Peyer's patch (tissue), 4 donors: ENCODE measurements at regions not wholly inside any gene's neighbourhood (a gene's known extent, or its start where the extent isn't known, plus 50 kb on each side); places are given as distances from the start of the nearest gene placed in this dataset.

Experiments used
- POLR2A ChIP-seq, 2 donors: fragments of 450-650 bp; IDR thresholded peaks; one replicate each; pipeline ENCODE4 v1.5.1; 2017; ENCODE audit warnings: antibody characterized with exemption in 2 of 2, mild to moderate bottlenecking in 2 of 2, moderate library complexity in 2 of 2
- TF ChIP-seq, protein P1 (sequence below), 6 experiments: fragments of 450-650 bp in 4 of 6; fragments of 200-600 bp in 2 of 6; sonication (generic) in 1 of 6; IDR thresholded peaks; one replicate each; pipeline ENCODE4 v1.5.1; 2017 to 2019; ENCODE audit warnings: antibody characterized with exemption in 6 of 6, mild to moderate bottlenecking in 3 of 6, moderate library complexity in 1 of 6

DNA sequence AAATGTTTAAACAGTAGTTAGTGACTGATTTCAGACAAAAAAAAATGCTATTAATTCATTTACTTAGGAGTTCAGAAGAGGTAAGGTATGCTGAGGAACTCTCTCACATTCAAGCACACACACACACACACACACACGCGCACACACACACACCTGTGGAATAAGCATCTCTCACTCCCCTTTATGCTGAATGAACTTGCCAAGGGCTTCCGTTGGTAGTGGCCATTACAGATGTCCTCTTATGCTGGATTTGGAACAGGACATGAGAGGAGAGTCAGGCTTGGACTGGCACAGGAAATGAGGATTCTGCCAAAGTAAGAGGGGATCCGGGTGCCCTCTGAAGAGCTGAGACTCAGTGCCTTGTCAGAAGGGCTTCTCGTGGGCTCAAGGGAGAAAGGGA lies 463.4 kb upstream of the MIR17HG start:
- no peak for TF ChIP-seq POLR2A (IDR thresholded peaks at IDR 0.05)
- TF ChIP-seq, protein P1, sequence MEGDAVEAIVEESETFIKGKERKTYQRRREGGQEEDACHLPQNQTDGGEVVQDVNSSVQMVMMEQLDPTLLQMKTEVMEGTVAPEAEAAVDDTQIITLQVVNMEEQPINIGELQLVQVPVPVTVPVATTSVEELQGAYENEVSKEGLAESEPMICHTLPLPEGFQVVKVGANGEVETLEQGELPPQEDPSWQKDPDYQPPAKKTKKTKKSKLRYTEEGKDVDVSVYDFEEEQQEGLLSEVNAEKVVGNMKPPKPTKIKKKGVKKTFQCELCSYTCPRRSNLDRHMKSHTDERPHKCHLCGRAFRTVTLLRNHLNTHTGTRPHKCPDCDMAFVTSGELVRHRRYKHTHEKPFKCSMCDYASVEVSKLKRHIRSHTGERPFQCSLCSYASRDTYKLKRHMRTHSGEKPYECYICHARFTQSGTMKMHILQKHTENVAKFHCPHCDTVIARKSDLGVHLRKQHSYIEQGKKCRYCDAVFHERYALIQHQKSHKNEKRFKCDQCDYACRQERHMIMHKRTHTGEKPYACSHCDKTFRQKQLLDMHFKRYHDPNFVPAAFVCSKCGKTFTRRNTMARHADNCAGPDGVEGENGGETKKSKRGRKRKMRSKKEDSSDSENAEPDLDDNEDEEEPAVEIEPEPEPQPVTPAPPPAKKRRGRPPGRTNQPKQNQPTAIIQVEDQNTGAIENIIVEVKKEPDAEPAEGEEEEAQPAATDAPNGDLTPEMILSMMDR (IDR thresholded peaks at IDR 0.05), result no peak
